Thyroid gland (tissue), 4 donors: ENCODE measurements at regions not wholly inside any gene's neighbourhood (a gene's known extent, or its start where the extent isn't known, plus 50 kb on each side); places are given as distances from the start of the nearest gene placed in this dataset.

ENCODE experiments used
- DNase-seq, 2 donors: peaks; one replicate each; pipeline ENCODE4 v3.0.0-alpha.2; 2019
- H3K27ac ChIP-seq, 3 donors: fragments of 200-600 bp; sonication (generic); 1 replicate in 2 of 3; 2 replicates in 1 of 3; pipeline ENCODE4 v1.5.1; 2016 to 2019; ENCODE audit warnings: mild to moderate bottlenecking in 1 of 3, moderate library complexity in 1 of 3
- H3K27me3 ChIP-seq: fragments of 200-600 bp; sonication (generic); one replicate; pipeline ENCODE4 v1.5.1; 2019
- H3K36me3 ChIP-seq, 2 donors: fragments of 200-600 bp; sonication (generic); one replicate each; pipeline ENCODE4 v1.5.1; 2016 to 2019
- H3K4me1 ChIP-seq, 2 donors: fragments of 200-600 bp; sonication (generic); one replicate each; pipeline ENCODE4 v1.5.1; 2017 to 2019
- H3K4me3 ChIP-seq, 3 donors: fragments of 200-600 bp; sonication (generic); replicated peaks in 1 of 3; 1 replicate in 2 of 3; 2 replicates in 1 of 3; pipeline ENCODE4 v1.5.1; 2016; ENCODE audit warnings: mild to moderate bottlenecking in 1 of 3
- H3K9me3 ChIP-seq: fragments of 200-600 bp; sonication (generic); one replicate; pipeline ENCODE4 v1.5.1; 2017
- POLR2A ChIP-seq, 2 donors: fragments of 450-650 bp; IDR thresholded peaks; one replicate each; pipeline ENCODE4 v1.6.1; 2017; ENCODE audit warnings: antibody characterized with exemption in 2 of 2, mild to moderate bottlenecking in 2 of 2, moderate library complexity in 1 of 2
- WGBS, 2 donors: methylation state at CpG; one replicate each; pipeline ENCODE4 v1.1.5; 2017; 5-methylcytosine and 5-hydroxymethylcytosine counted together
- intact Hi-C: fragments of 100-400 bp; cut with DNase I; formaldehyde crosslinking; loops from one replicate; pipeline ENCODE4 v1.15.1; 2023
- TF ChIP-seq, protein P1 (sequence below), 6 experiments: fragments of 200-600 bp in 3 of 6; fragments of 450-650 bp in 3 of 6; sonication (generic) in 3 of 6; IDR thresholded peaks; one replicate each; pipeline ENCODE4 v1.5.1; 2016 to 2019; ENCODE audit warnings: antibody characterized with exemption in 6 of 6, mild to moderate bottlenecking in 2 of 6, inconsistent platforms in 1 of 6, moderate library complexity in 1 of 6

DNA sequence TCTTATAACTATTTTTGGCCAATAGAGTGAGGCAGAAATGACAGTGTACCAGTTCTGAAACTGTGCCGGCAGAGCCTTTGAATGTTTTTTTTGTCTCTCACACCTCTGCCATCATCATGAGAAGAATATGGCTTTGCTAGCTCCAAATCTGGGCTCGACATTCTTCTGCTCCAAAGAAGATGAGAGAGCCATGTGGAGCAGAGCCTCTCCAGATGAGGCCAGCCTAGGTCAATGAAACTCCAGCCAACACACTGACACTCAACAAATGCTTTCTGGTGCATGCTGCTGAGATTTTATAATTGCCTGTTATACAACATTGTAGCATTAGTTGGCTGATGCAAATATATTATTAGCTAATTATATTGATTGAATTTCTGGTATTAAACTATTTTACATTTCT is 154.7 kb downstream of the SLC38A4 start:
- Histone ChIP-seq H3K27me3 (no peaks in the 10 kb centered on the region), H3K9me3 (no peaks in the 10 kb centered on the region), H3K4me1 (no peaks in the 10 kb centered on the region), H3K4me3 (no peak overlapping the region), H3K36me3 (no peaks in the 10 kb centered on the region), H3K27ac (no peak overlapping the region)
- intact Hi-C loops: no loop called here
- WGBS, 2 donors: 75% methylated on average over 2 of the region's 2 CpGs
- DNase-seq: no peak
- no peak for TF ChIP-seq POLR2A (IDR thresholded peaks at IDR 0.05)
- TF ChIP-seq, protein P1, sequence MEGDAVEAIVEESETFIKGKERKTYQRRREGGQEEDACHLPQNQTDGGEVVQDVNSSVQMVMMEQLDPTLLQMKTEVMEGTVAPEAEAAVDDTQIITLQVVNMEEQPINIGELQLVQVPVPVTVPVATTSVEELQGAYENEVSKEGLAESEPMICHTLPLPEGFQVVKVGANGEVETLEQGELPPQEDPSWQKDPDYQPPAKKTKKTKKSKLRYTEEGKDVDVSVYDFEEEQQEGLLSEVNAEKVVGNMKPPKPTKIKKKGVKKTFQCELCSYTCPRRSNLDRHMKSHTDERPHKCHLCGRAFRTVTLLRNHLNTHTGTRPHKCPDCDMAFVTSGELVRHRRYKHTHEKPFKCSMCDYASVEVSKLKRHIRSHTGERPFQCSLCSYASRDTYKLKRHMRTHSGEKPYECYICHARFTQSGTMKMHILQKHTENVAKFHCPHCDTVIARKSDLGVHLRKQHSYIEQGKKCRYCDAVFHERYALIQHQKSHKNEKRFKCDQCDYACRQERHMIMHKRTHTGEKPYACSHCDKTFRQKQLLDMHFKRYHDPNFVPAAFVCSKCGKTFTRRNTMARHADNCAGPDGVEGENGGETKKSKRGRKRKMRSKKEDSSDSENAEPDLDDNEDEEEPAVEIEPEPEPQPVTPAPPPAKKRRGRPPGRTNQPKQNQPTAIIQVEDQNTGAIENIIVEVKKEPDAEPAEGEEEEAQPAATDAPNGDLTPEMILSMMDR (IDR thresholded peaks at IDR 0.05): no peak

GRCh38 chr12:46670636-46671035 is 155.2 kb downstream of the SLC38A4 start:
- H3K4me1 ChIP-seq: no peaks in the 10 kb centered on the region
- no peak for DNase-seq
- WGBS, 2 donors: 90 to 100% methylated on average over 1 of the region's 1 CpG
- no peak overlapping the region for H3K27ac ChIP-seq
- no peaks in the 10 kb centered on the region for H3K9me3 ChIP-seq
- intact Hi-C loops: no loop called here
- TF ChIP-seq, protein P1 (IDR thresholded peaks at IDR 0.05): no peak
- no peak for TF ChIP-seq POLR2A (IDR thresholded peaks at IDR 0.05)
- H3K4me3 ChIP-seq: no peak overlapping the region
- no peaks in the 10 kb centered on the region for H3K27me3 ChIP-seq
- H3K36me3 ChIP-seq: no peaks in the 10 kb centered on the region

DNA sequence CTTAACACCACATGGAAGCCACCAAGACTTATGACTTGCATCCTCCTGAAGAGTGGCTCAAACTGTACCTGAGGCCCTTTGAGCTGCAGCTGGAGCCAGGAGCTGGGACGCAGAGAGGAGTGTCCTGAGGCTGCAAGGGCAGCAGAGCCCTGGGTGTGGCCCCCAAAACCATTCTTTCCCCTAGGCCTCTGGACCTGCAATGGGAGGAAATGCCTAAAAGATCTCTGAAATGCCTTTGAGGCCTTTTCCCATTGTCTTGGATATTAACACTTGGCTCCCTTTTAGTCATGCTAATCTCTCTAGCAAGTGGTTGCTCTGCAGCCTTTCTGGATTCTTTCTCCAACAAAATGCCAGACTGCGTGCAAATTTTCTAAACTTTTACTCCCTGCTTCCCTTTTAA is 156.1 kb downstream of the SLC38A4 start:
- no peak overlapping the region for H3K4me3 ChIP-seq
- no peak for DNase-seq
- H3K9me3 ChIP-seq: no peaks in the 10 kb centered on the region
- TF ChIP-seq, protein P1 (IDR thresholded peaks at IDR 0.05): no peak
- no peak for TF ChIP-seq POLR2A (IDR thresholded peaks at IDR 0.05)
- no peaks in the 10 kb centered on the region for H3K4me1 ChIP-seq
- 45 to 47% methylated on average over 2 of the region's 2 CpGs for WGBS, 2 donors
- no peak overlapping the region for H3K27ac ChIP-seq
- H3K27me3 ChIP-seq: no peaks in the 10 kb centered on the region
- H3K36me3 ChIP-seq: no peaks in the 10 kb centered on the region
- intact Hi-C loops: loop anchor here (10.0 kb wide), 1 partner anchor 305 kb away; no protein-coding TSS in a partner anchor

- Histone ChIP-seq H3K36me3 (no peaks in the 10 kb centered on the region), H3K9me3 (no peaks in the 10 kb centered on the region), H3K27me3 (no peaks in the 10 kb centered on the region), H3K4me1 (no peaks in the 10 kb centered on the region), H3K4me3 (no peak overlapping the region), H3K27ac (no peak overlapping the region)
- DNase-seq: no peak
- no peak for TF ChIP-seq POLR2A (IDR thresholded peaks at IDR 0.05)
- TF ChIP-seq, protein P1 (IDR thresholded peaks at IDR 0.05): no peak
- intact Hi-C loops: loop anchor here (10.0 kb wide), 1 partner anchor 303 kb away; no protein-coding TSS in a partner anchor
Measured at GRCh38 chr12:46667551-46667950, 158.2 kb downstream of the SLC38A4 start.

GRCh38 chr12:46664761-46665287 is 161.0 kb downstream of the SLC38A4 start:
- Histone ChIP-seq H3K4me1 (peaks cover 0 to 5% of the 10 kb centered on the region in 2 donors), H3K36me3 (no peaks in the 10 kb centered on the region), H3K27me3 (no peaks in the 10 kb centered on the region), H3K9me3 (no peaks in the 10 kb centered on the region), H3K4me3 (no peak overlapping the region), H3K27ac (no peak overlapping the region)
- intact Hi-C loops: loop anchor here (10.0 kb wide), 1 partner anchor 300 kb away; no protein-coding TSS in a partner anchor
- DNase-seq: no peak
- WGBS, 2 donors: 44 to 50% methylated on average over 3 of the region's 3 CpGs
- TF ChIP-seq, protein P1 (IDR thresholded peaks at IDR 0.05): no peak
- TF ChIP-seq POLR2A (IDR thresholded peaks at IDR 0.05): no peak
